ENCODE measurements at regions not wholly inside any gene's neighbourhood (a gene's known extent, or its start where the extent isn't known, plus 50 kb on each side); places are given as distances from the start of the nearest gene placed in this dataset.

DNA sequence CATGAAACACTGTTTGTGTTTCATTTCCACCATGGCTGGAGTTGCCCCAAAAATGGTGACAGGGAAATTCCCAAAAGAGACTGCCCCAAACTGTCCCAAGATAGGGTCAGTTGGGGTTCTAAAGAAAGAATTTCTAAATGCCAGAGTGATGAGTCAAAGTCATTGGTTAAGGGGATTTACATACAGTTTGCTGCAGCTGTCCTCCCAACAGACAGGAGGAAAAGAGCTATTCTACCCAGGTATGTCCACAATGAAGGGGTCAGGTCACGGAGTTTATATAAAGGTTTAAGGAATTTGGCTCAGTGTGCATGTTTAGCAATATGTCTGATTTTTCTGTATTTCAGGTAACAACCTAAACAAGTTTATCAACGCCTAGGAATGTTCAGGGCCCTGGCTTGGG is 344.1 kb downstream of the TDRD15 start:
- TF ChIP-seq EZH2 (IDR thresholded peaks at IDR 0.05) = no peak
- no peak for TF ChIP-seq POLR2AphosphoS5 (IDR thresholded peaks at IDR 0.05; ENCODE audit: borderline replicate concordance, low read depth, low read length)
- no peak for TF ChIP-seq FOXP2 (optimal IDR thresholded peaks at IDR 0.05; ENCODE audit: control extremely low read depth, extremely low read length, insufficient read depth)

All from SK-N-MC (cell line).